ENCODE measurements at regions not wholly inside any gene's neighbourhood (a gene's known extent, or its start where the extent isn't known, plus 50 kb on each side); places are given as distances from the start of the nearest gene placed in this dataset.
A peak's percentile ranks its signal among the peaks of the same experiment; 100 is the strongest.

DNA sequence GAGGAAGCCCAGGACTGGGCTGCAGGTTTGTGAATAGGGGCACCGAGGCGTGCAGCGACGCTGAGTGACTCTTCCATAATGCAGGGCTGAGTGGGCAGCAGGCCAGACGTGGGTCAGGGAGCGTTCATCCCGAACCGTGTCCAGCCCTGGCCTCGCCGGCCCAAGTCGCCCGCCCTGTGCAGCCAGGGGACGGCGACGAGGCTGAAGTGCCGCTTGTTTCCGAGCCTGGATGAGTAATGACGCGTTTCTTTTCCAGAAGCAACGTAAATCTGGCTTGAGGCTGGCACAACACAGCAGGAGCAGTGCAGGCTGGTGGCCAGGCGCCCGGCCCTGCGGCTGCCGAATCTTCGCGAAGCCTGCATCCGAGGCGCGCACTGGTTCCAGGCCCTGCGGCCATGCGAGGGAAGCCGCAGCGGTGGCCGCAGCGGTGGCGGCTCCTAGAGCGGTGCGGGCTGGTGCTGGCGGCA, 74.0 kb upstream of the SEC61G start:
- no peak for DNase-seq (ENCODE audit: low read depth)
- TF ChIP-seq CTCF (IDR thresholded peaks at IDR 0.05; ENCODE audit: insufficient read depth, low read length): no peak
- H3K4me3 ChIP-seq (ENCODE audit: low read depth, low read length): no peak overlapping the region

DNA sequence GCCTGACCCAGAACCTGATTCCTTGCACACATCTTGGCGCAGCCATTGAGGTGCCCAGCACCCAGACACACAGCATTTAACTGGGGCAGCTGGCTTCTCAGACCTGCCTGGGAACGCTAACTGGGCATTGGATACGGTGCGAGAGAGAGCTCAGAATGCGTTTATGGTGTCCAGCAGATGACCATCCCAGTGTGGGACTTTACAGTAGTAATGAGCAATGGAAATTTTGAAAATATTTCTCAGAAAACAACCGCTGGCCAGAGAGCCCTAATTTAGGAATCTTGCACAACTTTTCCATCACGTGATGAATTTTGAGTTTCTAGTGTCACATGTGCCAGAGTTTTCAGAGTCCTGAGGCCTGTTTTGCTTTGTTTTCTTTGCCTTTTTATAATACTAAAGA, 78.2 kb upstream of the SEC61G start:
- DNase-seq (ENCODE audit: low read depth): peak; percentile 49
- H3K4me3 ChIP-seq (ENCODE audit: low read depth, low read length): no peak overlapping the region
- TF ChIP-seq CTCF (IDR thresholded peaks at IDR 0.05; ENCODE audit: insufficient read depth, low read length): no peak

GRCh38 chr7:54837761-54838160, 78.8 kb upstream of the SEC61G start:
- no peak overlapping the region for H3K4me3 ChIP-seq (ENCODE audit: low read depth, low read length)
- no peak for DNase-seq (ENCODE audit: low read depth)
- no peak for TF ChIP-seq CTCF (IDR thresholded peaks at IDR 0.05; ENCODE audit: insufficient read depth, low read length)

GRCh38 chr7:54838175-54838910, 79.3 kb upstream of the SEC61G start:
- TF ChIP-seq CTCF (IDR thresholded peaks at IDR 0.05; ENCODE audit: insufficient read depth, low read length): no peak
- no peak for DNase-seq (ENCODE audit: low read depth)
- H3K4me3 ChIP-seq (ENCODE audit: low read depth, low read length): no peak overlapping the region

DNA sequence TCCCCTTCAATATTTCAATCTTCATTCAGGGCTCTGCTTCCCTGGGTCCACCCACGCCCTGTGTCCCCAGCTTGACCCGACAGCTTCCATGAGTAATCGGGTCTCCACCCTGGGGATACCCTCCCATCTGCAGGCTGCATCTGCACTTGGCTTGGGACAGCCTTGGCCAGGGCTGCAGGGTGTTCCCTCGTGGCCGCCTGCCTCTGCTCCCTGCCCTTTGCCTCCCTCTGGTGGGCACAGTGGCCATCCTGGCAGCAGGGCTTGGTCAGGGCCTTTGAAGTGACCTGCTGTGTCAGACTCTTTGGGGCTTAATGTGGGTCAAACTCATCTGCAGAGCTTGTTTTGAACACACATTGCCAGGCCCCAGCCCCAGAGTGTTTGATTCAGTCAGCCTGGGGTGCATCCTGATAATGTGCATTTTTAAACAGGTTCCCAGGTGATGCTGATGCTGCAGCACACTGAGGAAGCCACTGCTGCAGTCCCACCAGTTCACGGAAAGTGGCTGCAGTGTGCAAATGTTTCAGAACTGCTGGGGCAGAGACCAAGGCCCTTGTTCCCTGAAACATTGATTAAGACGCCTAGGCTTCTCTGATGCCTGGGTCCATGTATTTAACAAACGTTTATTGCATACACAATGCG, 80.7 kb upstream of the SEC61G start:
- TF ChIP-seq CTCF (IDR thresholded peaks at IDR 0.05; ENCODE audit: insufficient read depth, low read length): peak; percentile 88
- peak; percentile 82 for DNase-seq (ENCODE audit: low read depth)
- no peak overlapping the region for H3K4me3 ChIP-seq (ENCODE audit: low read depth, low read length)

- no peak overlapping the region for H3K4me3 ChIP-seq (ENCODE audit: low read depth, low read length)
- peak; percentile 80 for DNase-seq (ENCODE audit: low read depth)
- peak; percentile 35 for TF ChIP-seq CTCF (IDR thresholded peaks at IDR 0.05; ENCODE audit: insufficient read depth, low read length)
Measured at GRCh38 chr7:54841772-54842697, 83.0 kb upstream of the SEC61G start.

Measured in fibroblast of the aortic adventitia (primary cell).